Activated T-helper 1 cell treated with anti-CD3 and anti-CD28 coated beads, Interleukin-12 subunit alpha, Interleukin-12 subunit beta, Interleukin-2, Interleukin-4 antibody, amounts not matched to agents 30 ng/mL and 10 ng/mL and 1 ng/mL, durations not matched to agents 14 hours and 24 hours and 36 hours (primary cell): ENCODE measurements at regions not wholly inside any gene's neighbourhood (a gene's known extent, or its start where the extent isn't known, plus 50 kb on each side); places are given as distances from the start of the nearest gene placed in this dataset.

ENCODE experiments used
- DNase-seq: peaks from one replicate; pipeline ENCODE4 v3.0.0; 2021; ENCODE audit warnings: low spot score
- H3K27ac Mint-ChIP-seq: one replicate; pipeline ENCODE4 v1.8.0; 2021; ENCODE audit warnings: mild to moderate bottlenecking, mixed read lengths
- H3K27me3 Mint-ChIP-seq: one replicate; pipeline ENCODE4 v1.8.0; 2022; ENCODE audit warnings: mild to moderate bottlenecking, moderate library complexity, mixed read lengths; ENCODE audit not compliant: insufficient read depth
- H3K36me3 Mint-ChIP-seq: one replicate; pipeline ENCODE4 v1.8.0; 2021; ENCODE audit warnings: low read depth, mixed read lengths
- H3K4me1 Mint-ChIP-seq: one replicate; pipeline ENCODE4 v1.8.0; 2021; ENCODE audit warnings: low read depth, mixed read lengths
- H3K4me3 Mint-ChIP-seq: one replicate; pipeline ENCODE4 v1.8.0; 2021; ENCODE audit warnings: mild to moderate bottlenecking, moderate library complexity, mixed read lengths
- H3K9me3 Mint-ChIP-seq: one replicate; pipeline ENCODE4 v1.8.0; 2021; ENCODE audit warnings: mixed read lengths
- intact Hi-C: fragments of 100-400 bp; cut with micrococcal nuclease; formaldehyde crosslinking; loops from one replicate; pipeline ENCODE4 v1.15.1; 2024

- H3K27ac Mint-ChIP-seq = no peak overlapping the region
These were observed 86.5 kb upstream of the SLC22A11 start for GRCh38 chr11:64469288-64469687.

GRCh38 chr11:64472593-64473455 is 82.9 kb upstream of the SLC22A11 start:
- H3K9me3 Mint-ChIP-seq = no peaks in the 10 kb centered on the region

More at GRCh38 chr11:64469288-64469687, 86.5 kb upstream of the SLC22A11 start:
- Mint-ChIP-seq H3K4me1 (no peaks in the 10 kb centered on the region), H3K4me3 (no peak overlapping the region), H3K9me3 (no peaks in the 10 kb centered on the region), H3K36me3 (no peaks in the 10 kb centered on the region), H3K27me3 (peaks cover 13% of the 10 kb centered on the region)
- intact Hi-C loops = no loop called here
- DNase-seq = no peak

GRCh38 chr11:64474680-64475079 is 81.1 kb upstream of the SLC22A11 start:
- peaks cover 12% of the 10 kb centered on the region for H3K27me3 Mint-ChIP-seq
- no peak overlapping the region for H3K27ac Mint-ChIP-seq
- no peaks in the 10 kb centered on the region for H3K9me3 Mint-ChIP-seq
- intact Hi-C loops = no loop called here
- no peaks in the 10 kb centered on the region for H3K4me1 Mint-ChIP-seq
- H3K4me3 Mint-ChIP-seq = no peak overlapping the region
- H3K36me3 Mint-ChIP-seq = no peaks in the 10 kb centered on the region
- DNase-seq = no peak

More at GRCh38 chr11:64472593-64473455, 82.9 kb upstream of the SLC22A11 start:
- Mint-ChIP-seq H3K27ac (no peak overlapping the region), H3K4me1 (no peaks in the 10 kb centered on the region), H3K27me3 (peaks cover 15% of the 10 kb centered on the region), H3K36me3 (no peaks in the 10 kb centered on the region), H3K4me3 (no peak overlapping the region)
- intact Hi-C loops = no loop called here
- no peak for DNase-seq

GRCh38 chr11:64475145-64475544 is 80.6 kb upstream of the SLC22A11 start:
- no peak overlapping the region for H3K27ac Mint-ChIP-seq
- intact Hi-C loops = no loop called here
- no peak for DNase-seq
- no peaks in the 10 kb centered on the region for H3K9me3 Mint-ChIP-seq
- peaks cover 15% of the 10 kb centered on the region for H3K27me3 Mint-ChIP-seq
- no peaks in the 10 kb centered on the region for H3K4me1 Mint-ChIP-seq
- H3K4me3 Mint-ChIP-seq = no peak overlapping the region
- no peaks in the 10 kb centered on the region for H3K36me3 Mint-ChIP-seq

GRCh38 chr11:64476881-64477280 is 78.9 kb upstream of the SLC22A11 start:
- no peak overlapping the region for H3K4me3 Mint-ChIP-seq
- no peak for DNase-seq
- H3K27ac Mint-ChIP-seq = no peak overlapping the region
- H3K27me3 Mint-ChIP-seq = peaks cover 15% of the 10 kb centered on the region
- no peaks in the 10 kb centered on the region for H3K4me1 Mint-ChIP-seq
- no peaks in the 10 kb centered on the region for H3K36me3 Mint-ChIP-seq
- intact Hi-C loops = no loop called here
- no peaks in the 10 kb centered on the region for H3K9me3 Mint-ChIP-seq

- no peak overlapping the region for H3K27ac Mint-ChIP-seq
- H3K9me3 Mint-ChIP-seq = no peaks in the 10 kb centered on the region
- DNase-seq = no peak
- no peaks in the 10 kb centered on the region for H3K36me3 Mint-ChIP-seq
- peaks cover 13% of the 10 kb centered on the region for H3K27me3 Mint-ChIP-seq
- H3K4me1 Mint-ChIP-seq = no peaks in the 10 kb centered on the region
- no peak overlapping the region for H3K4me3 Mint-ChIP-seq
- intact Hi-C loops = no loop called here
These were observed 78.1 kb upstream of the SLC22A11 start for GRCh38 chr11:64477675-64478074.

GRCh38 chr11:64482588-64482987 is 73.2 kb upstream of the SLC22A11 start:
- DNase-seq = no peak
- H3K27me3 Mint-ChIP-seq = peaks cover 15% of the 10 kb centered on the region
- no peaks in the 10 kb centered on the region for H3K9me3 Mint-ChIP-seq

GRCh38 chr11:64484191-64485022 is 71.3 kb upstream of the SLC22A11 start:
- H3K4me3 Mint-ChIP-seq = no peak overlapping the region
- DNase-seq = no peak

More at GRCh38 chr11:64482588-64482987, 73.2 kb upstream of the SLC22A11 start:
- no peaks in the 10 kb centered on the region for H3K4me1 Mint-ChIP-seq
- no peak overlapping the region for H3K4me3 Mint-ChIP-seq
- no peak overlapping the region for H3K27ac Mint-ChIP-seq
- H3K36me3 Mint-ChIP-seq = no peaks in the 10 kb centered on the region
- intact Hi-C loops = no loop called here

GRCh38 chr11:64485074-64485473 is 70.7 kb upstream of the SLC22A11 start:
- intact Hi-C loops = no loop called here
- Mint-ChIP-seq H3K4me1 (peaks cover 8% of the 10 kb centered on the region), H3K36me3 (no peaks in the 10 kb centered on the region), H3K27me3 (peaks cover 17% of the 10 kb centered on the region), H3K9me3 (no peaks in the 10 kb centered on the region), H3K4me3 (no peak overlapping the region), H3K27ac (no peak overlapping the region)
- no peak for DNase-seq

More at GRCh38 chr11:64484191-64485022, 71.3 kb upstream of the SLC22A11 start:
- H3K27ac Mint-ChIP-seq = no peak overlapping the region
- peaks cover 14% of the 10 kb centered on the region for H3K27me3 Mint-ChIP-seq
- intact Hi-C loops = no loop called here
- no peaks in the 10 kb centered on the region for H3K36me3 Mint-ChIP-seq
- peaks cover 1% of the 10 kb centered on the region for H3K4me1 Mint-ChIP-seq
- no peaks in the 10 kb centered on the region for H3K9me3 Mint-ChIP-seq

- no peaks in the 10 kb centered on the region for H3K36me3 Mint-ChIP-seq
- no peak overlapping the region for H3K4me3 Mint-ChIP-seq
- H3K4me1 Mint-ChIP-seq = peaks cover 18% of the 10 kb centered on the region
- peaks cover 26% of the 10 kb centered on the region for H3K27me3 Mint-ChIP-seq
- intact Hi-C loops = loop anchor here (1.0 kb wide), 1 partner anchor 163 kb away; no protein-coding TSS in a partner anchor
- peak; percentile 10 for DNase-seq
- H3K9me3 Mint-ChIP-seq = no peaks in the 10 kb centered on the region
- H3K27ac Mint-ChIP-seq = no peak overlapping the region
These were observed 65.8 kb upstream of the SLC22A11 start for GRCh38 chr11:64489831-64490441.

GRCh38 chr11:64490562-64491216 is 65.1 kb upstream of the SLC22A11 start:
- DNase-seq = no peak
- intact Hi-C loops = no loop called here
- Mint-ChIP-seq H3K36me3 (no peaks in the 10 kb centered on the region), H3K4me3 (peak overlapping the region; percentile 5), H3K4me1 (peaks cover 18% of the 10 kb centered on the region), H3K27me3 (peaks cover 28% of the 10 kb centered on the region), H3K9me3 (no peaks in the 10 kb centered on the region), H3K27ac (no peak overlapping the region)

GRCh38 chr11:64492561-64492960 is 63.2 kb upstream of the SLC22A11 start:
- intact Hi-C loops = no loop called here
- no peaks in the 10 kb centered on the region for H3K9me3 Mint-ChIP-seq
- H3K4me1 Mint-ChIP-seq = peaks cover 18% of the 10 kb centered on the region
- peaks cover 28% of the 10 kb centered on the region for H3K27me3 Mint-ChIP-seq
- no peak for DNase-seq
- H3K36me3 Mint-ChIP-seq = no peaks in the 10 kb centered on the region
- H3K4me3 Mint-ChIP-seq = no peak overlapping the region
- H3K27ac Mint-ChIP-seq = no peak overlapping the region
